ENCODE measurements at regions not wholly inside any gene's neighbourhood (a gene's known extent, or its start where the extent isn't known, plus 50 kb on each side); places are given as distances from the start of the nearest gene placed in this dataset.

DNA sequence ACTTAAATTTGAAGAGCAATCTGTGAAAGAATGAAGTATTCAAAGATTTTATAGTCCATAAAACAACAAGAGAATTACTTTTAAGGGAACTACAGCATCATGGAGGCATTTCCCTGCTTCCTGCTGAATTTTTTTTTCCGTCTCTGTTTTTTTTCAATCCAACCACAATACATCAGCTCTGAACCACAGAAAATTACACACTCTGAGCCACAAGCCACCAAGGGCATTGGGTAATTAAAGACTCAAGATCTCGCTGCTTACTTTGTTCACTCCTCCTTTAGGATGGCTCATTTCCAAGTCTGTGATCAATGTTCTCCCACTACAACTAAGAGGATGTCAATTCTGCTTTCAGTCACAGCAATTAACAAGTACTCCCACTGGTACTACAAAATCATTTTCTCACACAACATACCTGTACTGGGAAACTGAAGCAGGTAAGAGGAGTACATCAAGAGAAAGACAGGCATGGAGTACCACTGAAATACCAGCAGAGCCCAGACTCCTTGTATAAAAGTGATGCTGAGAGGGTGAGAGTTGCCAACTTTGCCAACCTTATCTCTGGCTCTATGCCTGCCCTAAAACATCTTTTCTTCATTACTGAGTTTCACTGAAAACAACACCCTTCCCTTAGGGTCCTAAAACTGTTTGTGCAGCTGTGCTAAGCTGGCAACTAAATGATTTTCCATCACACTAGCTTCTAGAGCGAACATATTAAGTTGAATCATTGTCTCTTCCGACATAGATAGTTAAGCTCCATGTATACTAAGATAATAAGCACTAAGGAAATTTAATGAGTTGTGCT lies 105.8 kb upstream of the MAGEB18 start:
- no peak for DNase-seq (ENCODE audit: low read depth in 3 of 3)

- no peak for DNase-seq (ENCODE audit: low read depth in 3 of 3)
Observed at GRCh38 chrX:26037367-26037766, 100.8 kb upstream of the MAGEB18 start.

DNA sequence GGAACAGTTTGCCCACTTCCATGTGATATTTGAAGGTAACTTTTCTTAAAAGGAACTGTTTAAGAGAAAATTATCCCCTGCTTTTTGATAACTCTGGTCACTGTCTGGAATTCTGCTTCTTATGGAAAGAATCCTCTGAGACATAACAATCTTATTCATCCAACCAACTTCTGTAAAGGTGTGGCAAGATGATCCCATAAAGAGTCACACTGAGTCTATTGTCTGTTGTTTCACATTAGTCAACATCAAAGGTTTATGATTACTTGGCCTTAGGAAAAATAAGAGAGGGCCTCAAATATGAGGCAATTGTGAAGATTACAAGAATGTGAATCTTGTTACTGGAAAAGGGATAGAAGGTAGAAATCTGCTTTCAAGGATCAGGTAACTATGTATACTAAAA lies 88.0 kb upstream of the MAGEB18 start:
- no peak for DNase-seq (ENCODE audit: low read depth in 3 of 3)

DNA sequence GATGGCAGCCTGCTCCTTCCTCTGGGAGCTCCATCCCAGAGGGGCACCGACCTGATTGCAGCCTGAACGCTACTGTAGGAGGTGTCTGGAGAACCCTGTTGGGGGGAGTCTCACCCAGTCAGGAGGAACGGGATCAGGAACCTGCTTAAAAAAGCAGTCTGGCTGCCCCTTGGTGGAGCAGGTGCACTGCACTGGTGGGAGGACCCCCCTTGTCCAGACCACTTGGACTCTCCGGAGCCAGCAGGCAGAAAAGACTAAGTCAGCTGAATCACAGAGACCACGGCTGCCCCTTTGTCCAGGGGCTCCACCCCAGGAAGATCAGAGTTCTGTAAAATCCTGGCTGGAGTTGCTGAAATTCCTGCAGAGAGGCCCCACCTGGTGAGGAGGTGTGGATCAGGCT lies 67.3 kb upstream of the MAGEB18 start:
- no peak for DNase-seq (ENCODE audit: low read depth in 3 of 3)

DNA sequence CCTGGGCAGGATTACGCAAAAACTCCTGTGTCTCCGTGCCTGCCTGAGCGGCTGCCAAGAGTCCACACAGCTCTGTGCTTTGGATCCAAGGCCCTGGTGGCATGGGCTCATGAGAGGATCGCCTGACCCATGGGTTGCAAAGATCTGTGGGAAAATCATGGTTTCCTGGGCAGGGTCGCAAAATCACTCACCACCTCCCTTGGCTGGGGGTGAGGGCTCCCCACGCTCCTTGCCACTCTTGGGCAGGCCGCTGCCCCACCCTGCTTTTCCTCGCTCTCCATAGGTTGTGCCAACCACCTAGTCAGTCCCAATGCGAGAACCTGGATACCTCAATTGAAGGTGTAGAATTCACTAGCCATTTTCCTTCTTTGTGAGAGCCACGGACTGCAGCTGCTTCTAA lies 66.5 kb upstream of the MAGEB18 start:
- DNase-seq (ENCODE audit: low read depth in 3 of 3), result no peak

DNA sequence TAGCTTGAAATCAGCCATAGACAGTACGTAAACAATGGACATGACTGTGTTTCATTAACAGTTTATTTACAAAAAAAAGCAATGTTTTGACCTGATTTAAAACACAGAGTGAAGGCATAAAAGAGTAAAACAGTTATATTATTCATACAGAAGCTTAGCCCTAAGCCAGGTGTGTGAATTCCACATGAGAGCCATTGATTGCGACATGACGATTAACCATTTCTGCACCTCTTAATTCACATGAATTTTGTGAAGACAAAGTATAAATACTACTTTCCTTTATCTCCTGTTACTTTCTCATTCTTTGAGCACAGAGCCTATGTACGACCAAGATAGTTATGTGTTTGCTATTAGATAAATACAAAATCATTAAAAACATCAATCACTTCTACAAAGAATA lies 55.0 kb upstream of the MAGEB18 start:
- no peak for DNase-seq (ENCODE audit: low read depth in 3 of 3)
